ENCODE measurements at regions not wholly inside any gene's neighbourhood (a gene's known extent, or its start where the extent isn't known, plus 50 kb on each side); places are given as distances from the start of the nearest gene placed in this dataset.
"Not testable (repeated sequence)": the region's sequence is repeated elsewhere in the genome, so short reads cannot be mapped to it uniquely, and the experiment has no call there.

- Mint-ChIP-seq H3K36me3 (ENCODE audit: low read depth) (no peaks in the 10 kb centered on the region), H3K9me3 (peaks cover 4% of the 10 kb centered on the region), H3K27ac (no peak overlapping the region), H3K4me1 (no peaks in the 10 kb centered on the region), H3K4me3 (no peak overlapping the region), H3K27me3 (peaks cover 8% of the 10 kb centered on the region)
- peak; percentile 30 for DNase-seq
- intact Hi-C loops (cut with micrococcal nuclease), result no loop called here
These were observed 84.7 kb downstream of the URB2 start for GRCh38 chr1:229710746-229711145.

GRCh38 chr1:229714306-229714705 is 88.3 kb downstream of the URB2 start:
- Mint-ChIP-seq H3K4me1 (no peaks in the 10 kb centered on the region), H3K27me3 (peaks cover 4% of the 10 kb centered on the region), H3K4me3 (no peak overlapping the region), H3K27ac (no peak overlapping the region), H3K9me3 (no peaks in the 10 kb centered on the region), H3K36me3 (ENCODE audit: low read depth) (no peaks in the 10 kb centered on the region)
- no peak for DNase-seq
- intact Hi-C loops (cut with micrococcal nuclease), result loop anchor here (2.0 kb wide), 1 partner anchor 452 kb away; no protein-coding TSS in a partner anchor

- DNase-seq, result peak; percentile 78
- Mint-ChIP-seq H3K4me1 (no peaks in the 10 kb centered on the region), H3K36me3 (ENCODE audit: low read depth) (no peaks in the 10 kb centered on the region), H3K27ac (no peak overlapping the region), H3K27me3 (peaks cover 2% of the 10 kb centered on the region), H3K9me3 (peaks cover 4% of the 10 kb centered on the region), H3K4me3 (no peak overlapping the region)
- intact Hi-C loops (cut with micrococcal nuclease), result loop anchor here (2.0 kb wide), 1 partner anchor 452 kb away; no protein-coding TSS in a partner anchor
These were observed 89.0 kb downstream of the URB2 start for GRCh38 chr1:229714964-229715603.

- Mint-ChIP-seq H3K27me3 (peaks cover 1% of the 10 kb centered on the region), H3K4me3 (no peak overlapping the region), H3K9me3 (peaks cover 4% of the 10 kb centered on the region), H3K4me1 (no peaks in the 10 kb centered on the region), H3K36me3 (ENCODE audit: low read depth) (no peaks in the 10 kb centered on the region), H3K27ac (no peak overlapping the region)
- DNase-seq, result no peak
- intact Hi-C loops (cut with micrococcal nuclease), result no loop called here
These were observed 90.0 kb downstream of the URB2 start for GRCh38 chr1:229716069-229716468.

GRCh38 chr1:229716704-229717103 is 90.7 kb downstream of the URB2 start:
- intact Hi-C loops (cut with micrococcal nuclease), result no loop called here
- no peak overlapping the region for H3K27ac Mint-ChIP-seq
- H3K4me1 Mint-ChIP-seq, result no peaks in the 10 kb centered on the region
- no peak for DNase-seq
- peaks cover 7% of the 10 kb centered on the region for H3K9me3 Mint-ChIP-seq
- H3K27me3 Mint-ChIP-seq, result peaks cover 4% of the 10 kb centered on the region
- H3K36me3 Mint-ChIP-seq (ENCODE audit: low read depth), result no peaks in the 10 kb centered on the region
- no peak overlapping the region for H3K4me3 Mint-ChIP-seq

GRCh38 chr1:229717786-229718576 is 91.9 kb downstream of the URB2 start:
- DNase-seq, result no peak
- Mint-ChIP-seq H3K27ac (no peak overlapping the region), H3K4me3 (no peak overlapping the region), H3K36me3 (ENCODE audit: low read depth) (no peaks in the 10 kb centered on the region), H3K9me3 (peaks cover 11% of the 10 kb centered on the region), H3K4me1 (no peaks in the 10 kb centered on the region), H3K27me3 (peaks cover 6% of the 10 kb centered on the region)
- intact Hi-C loops (cut with micrococcal nuclease), result no loop called here

GRCh38 chr1:229726061-229726460 is 100.0 kb downstream of the URB2 start:
- intact Hi-C loops (cut with micrococcal nuclease), result no loop called here
- Mint-ChIP-seq H3K36me3 (ENCODE audit: low read depth) (no peaks in the 10 kb centered on the region), H3K9me3 (peaks cover 7% of the 10 kb centered on the region), H3K27ac (no peak overlapping the region), H3K27me3 (peaks cover 8% of the 10 kb centered on the region), H3K4me3 (no peak overlapping the region), H3K4me1 (no peaks in the 10 kb centered on the region)
- no peak for DNase-seq

- Mint-ChIP-seq H3K27ac (no peak overlapping the region), H3K27me3 (peaks cover 13% of the 10 kb centered on the region), H3K4me3 (no peak overlapping the region), H3K36me3 (ENCODE audit: low read depth) (no peaks in the 10 kb centered on the region), H3K9me3 (no peaks in the 10 kb centered on the region), H3K4me1 (no peaks in the 10 kb centered on the region)
- no peak for DNase-seq
- intact Hi-C loops (cut with micrococcal nuclease), result no loop called here
These were observed 103.9 kb downstream of the URB2 start for GRCh38 chr1:229729916-229730315.

- DNase-seq, result no peak
- Mint-ChIP-seq H3K36me3 (ENCODE audit: low read depth) (no peaks in the 10 kb centered on the region), H3K4me1 (no peaks in the 10 kb centered on the region), H3K4me3 (no peak overlapping the region), H3K27ac (no peak overlapping the region), H3K27me3 (peaks cover 13% of the 10 kb centered on the region), H3K9me3 (no peaks in the 10 kb centered on the region)
- intact Hi-C loops (cut with micrococcal nuclease), result no loop called here
These were observed 104.5 kb downstream of the URB2 start for GRCh38 chr1:229730573-229730972.

GRCh38 chr1:229732061-229732460 is 106.0 kb downstream of the URB2 start:
- Mint-ChIP-seq H3K27ac (no peak overlapping the region), H3K36me3 (ENCODE audit: low read depth) (no peaks in the 10 kb centered on the region), H3K4me1 (no peaks in the 10 kb centered on the region), H3K27me3 (peaks cover 13% of the 10 kb centered on the region), H3K9me3 (peaks cover 4% of the 10 kb centered on the region), H3K4me3 (no peak overlapping the region)
- intact Hi-C loops (cut with micrococcal nuclease), result no loop called here
- no peak for DNase-seq

- Mint-ChIP-seq H3K27me3 (peaks cover 7% of the 10 kb centered on the region), H3K27ac (no peak overlapping the region), H3K9me3 (peaks cover 8% of the 10 kb centered on the region), H3K4me3 (no peak overlapping the region), H3K36me3 (ENCODE audit: low read depth) (no peaks in the 10 kb centered on the region), H3K4me1 (peaks cover 2% of the 10 kb centered on the region)
- DNase-seq, result no peak
- intact Hi-C loops (cut with micrococcal nuclease), result no loop called here
These were observed 110.3 kb downstream of the URB2 start for GRCh38 chr1:229736376-229736775.

GRCh38 chr1:229742614-229743013 is 116.6 kb downstream of the URB2 start:
- Mint-ChIP-seq H3K9me3 (peaks cover 28% of the 10 kb centered on the region), H3K27me3 (peaks cover 25% of the 10 kb centered on the region)
- H3K4me3 Mint-ChIP-seq; H3K27ac Mint-ChIP-seq; H3K4me1 Mint-ChIP-seq; H3K36me3 Mint-ChIP-seq (ENCODE audit: low read depth); DNase-seq: not testable (repeated sequence)
- intact Hi-C loops (cut with micrococcal nuclease), result loop anchor here (5.0 kb wide), 1 partner anchor 80 kb away; no protein-coding TSS in a partner anchor

GRCh38 chr1:229749992-229750391 is 123.9 kb downstream of the URB2 start:
- Mint-ChIP-seq H3K27me3 (peaks cover 12% of the 10 kb centered on the region), H3K4me3 (no peak overlapping the region), H3K27ac (no peak overlapping the region), H3K4me1 (peaks cover 11% of the 10 kb centered on the region), H3K9me3 (peaks cover 11% of the 10 kb centered on the region), H3K36me3 (ENCODE audit: low read depth) (no peaks in the 10 kb centered on the region)
- intact Hi-C loops (cut with micrococcal nuclease), result no loop called here
- DNase-seq, result no peak

GRCh38 chr1:229751610-229752009 is 125.6 kb downstream of the URB2 start:
- peaks cover 11% of the 10 kb centered on the region for H3K4me1 Mint-ChIP-seq
- intact Hi-C loops (cut with micrococcal nuclease), result no loop called here
- H3K36me3 Mint-ChIP-seq (ENCODE audit: low read depth), result no peaks in the 10 kb centered on the region
- H3K27me3 Mint-ChIP-seq, result peaks cover 4% of the 10 kb centered on the region
- H3K4me3 Mint-ChIP-seq, result no peak overlapping the region
- H3K9me3 Mint-ChIP-seq, result peaks cover 3% of the 10 kb centered on the region
- no peak overlapping the region for H3K27ac Mint-ChIP-seq
- DNase-seq, result no peak

Data from activated CD4-positive, alpha-beta T cell treated with anti-CD3 and anti-CD28 coated beads, Interleukin-2, amount 10 ng/mL, durations not matched to agents 24 days and 14 days (primary cell).